HCT116 (cell line): ENCODE measurements at regions not wholly inside any gene's neighbourhood (a gene's known extent, or its start where the extent isn't known, plus 50 kb on each side); places are given as distances from the start of the nearest gene placed in this dataset.

Experiments
- ATAC-seq: fragments of 200-7000 bp; cut with Tn5 transposase; 2 replicates; pipeline ENCODE4 v1.9.1; 2020; ENCODE audit warnings: mild to moderate bottlenecking, moderate library complexity
- BruUV-seq: library from RNA; stranded (reverse); fragments of 400-500 nt; replicated peaks from 2 replicates; lab custom pipeline; 2021; lab: Mats Ljungman, UMichigan
- CTCF ChIA-PET: fragments of 300-600 bp; sonication (Branson Sonifier 250); formaldehyde crosslinking; loops from one replicate; lab custom pipeline; 2021; ENCODE audit warnings: antibody characterized with exemption; lab: Charles Lee
- POLR2A ChIA-PET: fragments of 300-600, 350-600 bp; sonication (Branson Sonifier 250); formaldehyde crosslinking; loops from one replicate; lab custom pipeline; 2021; ENCODE audit warnings: antibody characterized with exemption; lab: Charles Lee
- RAD21 ChIA-PET, 2 experiments: fragments of 300-600 bp; sonication (Branson Sonifier 250); formaldehyde crosslinking; loops; one replicate each; lab custom pipeline; 2023; ENCODE audit warnings: low total read pairs in 2 of 2; ENCODE audit not compliant: uncharacterized antibody in 2 of 2, unreplicated experiment in 2 of 2, low non-redundant PET in 1 of 2; lab: Charles Lee
- DNase-seq: peaks from one replicate; pipeline ENCODE4 v3.0.0-alpha.2; 2010; ENCODE audit warnings: low read depth, low spot score
- H2AFZ ChIP-seq: fragments of 200-600 bp; shearing (Covaris generic), sonication (generic); 2 replicates; pipeline ENCODE4 v1.6.1; 2017; ENCODE audit warnings: low read depth, mixed run types, mixed read lengths, antibody characterized with exemption, low read length; ENCODE audit not compliant: poor library complexity, severe bottlenecking
- H3K27ac ChIP-seq: 2 replicates; pipeline ENCODE4 v1.5.1; 2012; ENCODE audit warnings: low read depth, low read length
- H3K27me3 ChIP-seq: fragments of 200-600 bp; sonication (generic); 2 replicates; pipeline ENCODE4 v1.6.1; 2016; ENCODE audit warnings: mixed run types, low read length, mixed read lengths; ENCODE audit not compliant: insufficient read depth
- H3K36me3 ChIP-seq, 2 experiments: fragments of 200-500 bp in 1 of 2; fragments of 200-600 bp in 1 of 2; sonication (Bioruptor generic) in 1 of 2; sonication (generic) in 1 of 2; 2 replicates each; pipeline versions ENCODE4 v1.5.1 to v1.6.1; 2014 to 2016; ENCODE audit warnings: low read length in 2 of 2, inconsistent platforms in 1 of 2, mixed read lengths in 1 of 2, mixed run types in 1 of 2; ENCODE audit not compliant: insufficient read depth in 2 of 2, control insufficient read depth in 1 of 2
- H3K4me1 ChIP-seq, 2 experiments: fragments of 200-600 bp in 1 of 2; sonication (generic) in 1 of 2; 2 replicates each; pipeline versions ENCODE4 v1.5.1 to v1.6.1; 2012 to 2017; ENCODE audit warnings: low read length in 2 of 2, inconsistent platforms in 1 of 2, mild to moderate bottlenecking in 1 of 2, mixed read lengths in 1 of 2, mixed run types in 1 of 2, moderate library complexity in 1 of 2; ENCODE audit not compliant: insufficient read depth in 2 of 2, control insufficient read depth in 1 of 2
- H3K4me2 ChIP-seq: fragments of 200-600 bp; sonication (generic); 2 replicates; pipeline ENCODE4 v1.6.1; 2017; ENCODE audit warnings: mixed run types, low read length, mixed read lengths
- H3K4me3 ChIP-seq, 2 experiments: fragments of 200-600 bp in 1 of 2; sonication (generic) in 1 of 2; replicated peaks in 1 of 2; 2 replicates each; pipeline ENCODE4 v1.5.1; 2011 to 2016; ENCODE audit warnings: low read length in 2 of 2, control low read depth in 1 of 2, low read depth in 1 of 2, mild to moderate bottlenecking in 1 of 2, mixed read lengths in 1 of 2, mixed run types in 1 of 2
- H3K79me2 ChIP-seq: fragments of 200-600 bp; sonication (generic); 2 replicates; pipeline ENCODE4 v1.6.1; 2017; ENCODE audit warnings: mild to moderate bottlenecking, mixed run types, low read length, moderate library complexity, mixed read lengths; ENCODE audit not compliant: insufficient read depth
- H3K9ac ChIP-seq: fragments of 200-600 bp; sonication (generic); 2 replicates; pipeline ENCODE4 v1.6.1; 2016; ENCODE audit warnings: low read length, mixed read lengths
- H3K9me2 ChIP-seq: fragments of 200-600 bp; sonication (generic), shearing (Covaris generic); 2 replicates; pipeline ENCODE4 v1.6.1; 2017; ENCODE audit warnings: mixed run types, mild to moderate bottlenecking, moderate library complexity; ENCODE audit not compliant: insufficient read depth
- H3K9me3 ChIP-seq, 2 experiments: fragments of 200-500 bp in 1 of 2; fragments of 200-600 bp in 1 of 2; sonication (Bioruptor generic) in 1 of 2; sonication (generic) in 1 of 2; 2 replicates each; pipeline ENCODE4 v1.6.1; 2014 to 2017; ENCODE audit warnings: low read length in 2 of 2, mixed read lengths in 2 of 2, inconsistent platforms in 1 of 2, low read depth in 1 of 2, mild to moderate bottlenecking in 1 of 2, mixed run types in 1 of 2, moderate library complexity in 1 of 2; ENCODE audit not compliant: control insufficient read depth in 1 of 2, insufficient read depth in 1 of 2
- H4K20me1 ChIP-seq: fragments of 200-600 bp; sonication (generic), shearing (Covaris generic); 2 replicates; pipeline ENCODE4 v1.6.1; 2017; ENCODE audit warnings: mixed run types, mild to moderate bottlenecking, moderate library complexity; ENCODE audit not compliant: insufficient read depth
- ATF3 ChIP-seq: IDR thresholded peaks from 2 replicates; pipeline ENCODE4 v1.6.1; 2012
- CBX3 ChIP-seq: IDR thresholded peaks from 2 replicates; pipeline ENCODE4 v1.6.1; 2012; ENCODE audit warnings: low read depth
- CEBPB ChIP-seq: IDR thresholded peaks from 2 replicates; pipeline ENCODE4 v1.6.1; 2012; ENCODE audit warnings: low read depth
- CTCF ChIP-seq, 3 experiments: fragments of 200-600 bp in 1 of 3; sonication (generic) in 1 of 3; IDR thresholded peaks in 2 of 3; conservative IDR thresholded peaks in 1 of 3; 2 replicates each; pipeline ENCODE4 v1.5.1; 2012 to 2017; ENCODE audit warnings: low read depth in 2 of 3, low read length in 2 of 3, antibody characterized with exemption in 1 of 3, borderline replicate concordance in 1 of 3, control low read depth in 1 of 3, mild to moderate bottlenecking in 1 of 3, mixed read lengths in 1 of 3, mixed run types in 1 of 3, moderate library complexity in 1 of 3; ENCODE audit not compliant: insufficient read depth in 1 of 3
- ELF1 ChIP-seq: IDR thresholded peaks from 2 replicates; pipeline ENCODE4 v1.6.1; 2012; ENCODE audit warnings: low read depth, borderline replicate concordance
- EZH2 ChIP-seq: fragments of 200-600 bp; sonication (generic); IDR thresholded peaks from 2 replicates; pipeline ENCODE4 v1.6.1; 2017; ENCODE audit warnings: antibody characterized with exemption, mixed run types
- FOSL1 ChIP-seq: IDR thresholded peaks from 2 replicates; pipeline ENCODE4 v1.6.1; 2012; ENCODE audit warnings: low read depth
- MAX ChIP-seq: IDR thresholded peaks from 2 replicates; pipeline ENCODE4 v1.6.1; 2012
- POLR2AphosphoS5 ChIP-seq: IDR thresholded peaks from 2 replicates; pipeline ENCODE4 v1.6.1; 2011; ENCODE audit warnings: mild to moderate bottlenecking, low read depth, low read length, moderate library complexity
- SIN3A ChIP-seq: IDR thresholded peaks from 2 replicates; pipeline ENCODE4 v1.6.1; 2012; ENCODE audit warnings: low read depth
- SP1 ChIP-seq: IDR thresholded peaks from 2 replicates; pipeline ENCODE4 v1.6.1; 2012; ENCODE audit warnings: low read depth
- ZFX ChIP-seq: fragments of 450-650 bp; IDR thresholded peaks from 2 replicates; pipeline ENCODE4 v1.6.1; 2017
- ZNF274 ChIP-seq: fragments of 200-500 bp; sonication (Bioruptor generic); IDR thresholded peaks from 2 replicates; pipeline ENCODE4 v1.6.1; 2014; ENCODE audit warnings: mild to moderate bottlenecking, low read depth, low read length, inconsistent platforms
- intact Hi-C: fragments of 100-400 bp; cut with micrococcal nuclease; formaldehyde crosslinking; loops from 2 replicates; pipeline ENCODE4 v1.10.0; 2022

GRCh38 chr4:104728380-104729122, 233.9 kb upstream of the CXXC4 start (continued):
- TF ChIP-seq MAX (peak; percentile 85), EZH2 (no peak), CEBPB (peak; percentile 64), FOSL1 (peak; percentile 96), CBX3 (peak; percentile 96)

GRCh38 chr4:104732766-104733165, 238.1 kb upstream of the CXXC4 start:
- Histone ChIP-seq H3K4me3 (no peak overlapping the region), H3K4me2 (no peak overlapping the region), H3K79me2 (no peaks in the 10 kb centered on the region), H3K9me2 (no peaks in the 10 kb centered on the region; the same call in 1 of the 2 replicates), H3K9ac (no peak overlapping the region), H3K36me3 (no peaks in the 10 kb centered on the region), H3K27ac (no peak overlapping the region), H3K27me3 (no peaks in the 10 kb centered on the region), H3K4me1 (peaks cover 10 to 17% of the 10 kb centered on the region in 2 experiments; a peak in 3 of 4 replicates), H4K20me1 (no peaks in the 10 kb centered on the region), H2AFZ (no peak overlapping the region), H3K9me3 (no peaks in the 10 kb centered on the region)
- BruUV-seq: no TSS peak
- ChIA-PET CTCF (no interaction called here), RAD21 (no interaction called here), POLR2A (no interaction called here)
- TF ChIP-seq ZNF274: no peak
- TF ChIP-seq ZFX: no peak
- no peak for TF ChIP-seq ATF3
- TF ChIP-seq POLR2AphosphoS5: no peak
- TF ChIP-seq CTCF (IDR thresholded peaks at IDR 0.05 in 2 of 3, conservative IDR thresholded peaks at IDR 0.05 in 1 of 3; ENCODE audit: borderline replicate concordance in 1 of 3, insufficient read depth in 1 of 3, low read depth in 2 of 3, low read length in 2 of 3): no peak
- no peak for TF ChIP-seq EZH2
- TF ChIP-seq SIN3A: no peak
- TF ChIP-seq MAX: no peak
- TF ChIP-seq ELF1: no peak
- no peak for TF ChIP-seq SP1
- DNase-seq (no peak), ATAC-seq (no peak)
- intact Hi-C loops: no loop called here
